ENCODE measurements at regions not wholly inside any gene's neighbourhood (a gene's known extent, or its start where the extent isn't known, plus 50 kb on each side); places are given as distances from the start of the nearest gene placed in this dataset.

DNA sequence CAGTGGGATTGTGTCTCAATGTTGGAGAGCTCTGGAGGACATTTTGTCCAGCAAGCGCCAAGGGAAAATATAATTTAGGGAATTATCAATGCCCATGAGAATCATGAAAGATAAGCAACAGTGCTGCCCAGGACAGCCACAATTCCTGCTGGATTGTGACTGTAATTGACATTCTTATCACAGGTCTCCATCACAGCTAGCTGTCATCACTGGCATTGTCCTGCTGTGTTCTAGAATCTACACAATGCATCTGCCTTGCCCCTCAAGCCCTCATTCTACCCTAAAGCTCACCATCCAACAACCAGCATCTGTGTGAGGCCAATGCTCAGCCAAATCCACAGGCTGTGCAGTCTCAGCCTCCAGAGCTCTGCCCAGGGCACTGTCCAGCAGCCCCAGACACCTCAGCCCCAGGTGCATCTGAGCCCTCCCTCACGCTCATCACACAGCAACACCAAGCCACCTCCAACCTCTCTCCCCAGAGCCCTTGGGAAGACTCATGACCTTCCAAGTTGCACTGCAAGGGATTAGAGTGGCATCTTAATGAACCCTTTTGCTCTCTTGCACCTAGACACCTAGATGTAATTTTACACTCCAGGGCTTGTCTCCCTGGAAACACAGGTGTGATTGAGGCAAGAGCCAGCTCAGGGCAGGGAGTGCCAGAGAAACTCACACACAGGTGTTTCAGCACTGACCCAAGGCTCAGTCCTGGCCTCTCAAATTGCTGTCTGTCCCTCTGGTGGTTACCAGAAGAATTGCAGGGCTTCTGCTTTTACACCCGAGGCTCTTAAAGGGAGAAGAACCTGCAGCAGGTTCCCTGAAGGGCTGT is 85.2 kb upstream of the PHACTR3 start:
- ATAC-seq (ENCODE audit: low FRiP score) (no peak), DNase-seq (no peak)
- H3K4me1 ChIP-seq (ENCODE audit: control insufficient read depth in 1 of 2, insufficient read depth in 2 of 2, low read length in 2 of 2) = no peaks in the 10 kb centered on the region
- WGBS, 2 donors = 36 to 45% methylated on average over 3 of the region's 3 CpGs
- no peaks in the 10 kb centered on the region for H3K36me3 ChIP-seq (ENCODE audit: control insufficient read depth in 1 of 2, insufficient read depth in 2 of 2, low read length in 1 of 2)
- no peak overlapping the region for H3K4me3 ChIP-seq (ENCODE audit: low read length in 2 of 2)
- intact Hi-C loops (cut with DNase I) = no loop called here
- no peak overlapping the region for H3K27ac ChIP-seq (ENCODE audit: low read depth in 1 of 2, low read length in 2 of 2)
- H3K27me3 ChIP-seq (ENCODE audit: control insufficient read depth in 1 of 2, insufficient read depth in 2 of 2, low read length in 1 of 2) = no peaks in the 10 kb centered on the region
- no peaks in the 10 kb centered on the region for H3K9me3 ChIP-seq (ENCODE audit: control insufficient read depth, low read length)

DNA sequence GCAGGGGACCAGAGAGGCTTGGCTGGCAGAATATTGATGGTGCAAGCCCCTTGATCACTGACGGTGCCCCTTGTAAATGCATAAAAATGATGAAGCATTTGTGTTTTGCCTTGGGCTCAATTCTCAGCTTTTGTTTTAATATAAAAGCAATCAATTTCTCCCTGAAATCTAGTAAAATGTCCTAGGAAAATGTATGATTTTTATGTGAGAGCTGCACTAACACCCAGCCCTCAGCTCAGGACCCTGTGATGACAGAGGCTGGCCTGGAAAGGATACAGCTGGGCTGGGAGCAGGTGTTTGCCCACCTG is 84.7 kb upstream of the PHACTR3 start:
- H3K36me3 ChIP-seq (ENCODE audit: control insufficient read depth in 1 of 2, insufficient read depth in 2 of 2, low read length in 1 of 2) = no peaks in the 10 kb centered on the region
- H3K9me3 ChIP-seq (ENCODE audit: control insufficient read depth, low read length) = no peaks in the 10 kb centered on the region
- H3K27me3 ChIP-seq (ENCODE audit: control insufficient read depth in 1 of 2, insufficient read depth in 2 of 2, low read length in 1 of 2) = no peaks in the 10 kb centered on the region
- ATAC-seq (ENCODE audit: low FRiP score) = no peak
- WGBS, 2 donors = 2 to 10% methylated on average over 1 of the region's 1 CpG
- no peaks in the 10 kb centered on the region for H3K4me1 ChIP-seq (ENCODE audit: control insufficient read depth in 1 of 2, insufficient read depth in 2 of 2, low read length in 2 of 2)
- no peak for DNase-seq
- no peak overlapping the region for H3K27ac ChIP-seq (ENCODE audit: low read depth in 1 of 2, low read length in 2 of 2)
- no peak overlapping the region for H3K4me3 ChIP-seq (ENCODE audit: low read length in 2 of 2)
- intact Hi-C loops (cut with DNase I) = no loop called here

DNA sequence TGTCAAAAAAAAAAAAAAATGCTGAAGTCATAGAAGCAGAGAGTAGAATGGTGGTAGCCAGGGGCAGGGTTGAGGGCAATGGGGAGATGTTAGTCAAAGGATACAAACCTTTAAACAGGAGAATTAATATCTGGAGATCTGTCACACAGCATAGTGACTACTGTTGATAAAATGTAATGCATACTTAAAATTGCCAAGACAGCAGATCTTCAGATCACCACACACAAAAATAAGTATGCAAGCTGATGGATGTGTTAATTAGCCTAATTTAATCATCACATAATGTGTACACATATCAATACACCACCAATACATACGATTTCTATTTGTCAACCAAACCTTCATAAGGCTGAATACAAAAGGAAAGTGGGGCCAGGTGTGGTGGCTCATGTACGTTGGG is 83.5 kb upstream of the PHACTR3 start:
- Histone ChIP-seq H3K4me1 (ENCODE audit: control insufficient read depth in 1 of 2, insufficient read depth in 2 of 2, low read length in 2 of 2) (no peaks in the 10 kb centered on the region), H3K27me3 (ENCODE audit: control insufficient read depth in 1 of 2, insufficient read depth in 2 of 2, low read length in 1 of 2) (no peaks in the 10 kb centered on the region), H3K4me3 (ENCODE audit: low read length in 2 of 2) (no peak overlapping the region), H3K9me3 (ENCODE audit: control insufficient read depth, low read length) (no peaks in the 10 kb centered on the region), H3K36me3 (ENCODE audit: control insufficient read depth in 1 of 2, insufficient read depth in 2 of 2, low read length in 1 of 2) (no peaks in the 10 kb centered on the region), H3K27ac (ENCODE audit: low read depth in 1 of 2, low read length in 2 of 2) (no peak overlapping the region)
- ATAC-seq (ENCODE audit: low FRiP score) (no peak), DNase-seq (no peak)
- intact Hi-C loops (cut with DNase I) = no loop called here
- WGBS, 2 donors = 71 to 78% methylated on average over 2 of the region's 2 CpGs

DNA sequence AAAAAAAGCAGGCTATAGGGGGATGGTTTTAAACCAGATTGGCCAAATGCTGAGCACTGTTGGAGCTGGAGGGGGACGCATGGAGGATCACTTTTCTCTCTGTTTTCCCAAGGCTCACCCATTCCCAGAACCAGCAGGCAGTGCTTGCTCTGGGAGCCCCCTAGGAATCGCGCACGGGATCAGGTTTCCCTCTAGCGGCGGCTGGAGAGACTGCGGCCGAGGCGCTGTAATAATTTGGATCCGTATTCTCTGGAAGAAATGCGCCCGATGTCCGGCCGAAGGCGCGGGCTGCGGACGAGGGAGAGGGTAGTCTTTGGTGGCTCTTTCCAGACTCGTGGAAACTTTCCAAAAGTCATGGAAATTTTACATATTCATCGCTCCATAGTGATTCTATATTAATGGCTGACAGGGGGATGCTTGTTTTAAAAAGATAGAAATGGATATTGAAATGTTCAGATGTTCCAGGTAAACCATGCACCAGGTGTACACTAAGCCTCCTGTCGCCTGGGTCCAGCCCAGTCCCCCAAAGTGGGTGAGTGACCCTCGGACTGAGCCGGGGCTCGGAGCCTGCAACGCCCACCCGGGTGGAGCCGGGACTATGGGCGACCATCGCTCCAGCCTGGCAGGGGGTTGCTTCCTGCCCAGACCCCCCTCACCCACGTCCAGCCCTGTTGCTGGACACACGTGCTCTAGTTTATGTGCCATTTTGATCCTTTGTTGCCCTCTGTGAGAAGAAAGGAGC is 78.7 kb upstream of the PHACTR3 start:
- 7 to 19% methylated on average over 31 of the region's 31 CpGs for WGBS, 2 donors
- Histone ChIP-seq H3K36me3 (ENCODE audit: control insufficient read depth in 1 of 2, insufficient read depth in 2 of 2, low read length in 1 of 2) (no peaks in the 10 kb centered on the region), H3K4me3 (ENCODE audit: low read length in 2 of 2) (no peak overlapping the region), H3K27me3 (ENCODE audit: control insufficient read depth in 1 of 2, insufficient read depth in 2 of 2, low read length in 1 of 2) (no peaks in the 10 kb centered on the region), H3K4me1 (ENCODE audit: control insufficient read depth in 1 of 2, insufficient read depth in 2 of 2, low read length in 2 of 2) (no peaks in the 10 kb centered on the region), H3K9me3 (ENCODE audit: control insufficient read depth, low read length) (no peaks in the 10 kb centered on the region), H3K27ac (ENCODE audit: low read depth in 1 of 2, low read length in 2 of 2) (no peak overlapping the region)
- intact Hi-C loops (cut with DNase I) = no loop called here
- peak; percentile 70 for ATAC-seq (ENCODE audit: low FRiP score)
- DNase-seq = peak; percentile 54 to 81

DNA sequence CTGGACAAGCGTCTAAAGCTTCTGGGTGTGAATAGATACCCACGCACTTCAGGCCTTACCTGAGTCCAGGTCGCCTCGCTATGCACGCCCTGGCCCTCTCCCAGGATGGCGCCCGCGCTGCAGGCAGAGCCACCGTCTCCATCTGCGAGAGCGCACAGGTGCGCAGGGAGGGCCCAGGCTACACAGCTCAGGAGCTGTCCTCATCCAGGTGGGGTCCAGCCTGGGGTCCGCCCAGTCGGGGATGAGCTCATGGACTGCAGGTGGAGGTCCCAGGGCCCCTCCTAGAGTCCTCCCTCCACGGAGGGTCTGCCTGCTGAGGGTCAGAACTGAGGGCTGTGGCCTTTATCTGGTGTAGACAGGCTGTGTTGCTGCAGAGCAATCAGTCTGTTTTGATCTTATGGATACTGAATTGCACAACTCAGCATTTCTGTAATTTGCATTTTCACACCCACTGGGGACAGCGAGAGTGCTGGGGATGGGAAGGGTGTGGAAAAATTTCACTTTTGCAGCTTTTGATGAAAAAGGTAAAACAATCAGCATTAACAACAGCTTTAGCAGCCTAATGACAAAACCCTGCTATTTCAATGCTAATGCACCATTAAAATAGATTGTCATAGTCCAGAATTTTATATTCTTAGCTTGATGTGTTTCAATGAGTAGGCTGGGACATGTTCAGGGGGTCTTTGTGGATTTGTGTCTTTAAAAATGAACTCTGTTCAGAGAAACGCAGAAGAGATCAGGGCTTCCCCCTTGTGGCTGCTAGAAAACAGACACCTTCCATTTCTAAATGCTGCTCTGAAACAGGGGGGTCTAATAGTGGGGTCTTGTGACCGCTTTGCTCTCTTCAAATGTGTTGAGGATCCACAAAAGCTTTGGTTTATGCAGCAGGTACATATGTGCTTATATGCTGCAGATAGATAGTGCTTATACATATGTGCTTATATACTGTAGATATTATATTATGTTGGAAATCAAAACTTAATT is 77.8 kb upstream of the PHACTR3 start:
- Histone ChIP-seq H3K4me3 (ENCODE audit: low read length in 2 of 2) (no peak overlapping the region), H3K27me3 (ENCODE audit: control insufficient read depth in 1 of 2, insufficient read depth in 2 of 2, low read length in 1 of 2) (no peaks in the 10 kb centered on the region), H3K9me3 (ENCODE audit: control insufficient read depth, low read length) (no peaks in the 10 kb centered on the region), H3K27ac (ENCODE audit: low read depth in 1 of 2, low read length in 2 of 2) (no peak overlapping the region), H3K36me3 (ENCODE audit: control insufficient read depth in 1 of 2, insufficient read depth in 2 of 2, low read length in 1 of 2) (no peaks in the 10 kb centered on the region), H3K4me1 (ENCODE audit: control insufficient read depth in 1 of 2, insufficient read depth in 2 of 2, low read length in 2 of 2) (no peaks in the 10 kb centered on the region)
- intact Hi-C loops (cut with DNase I) = no loop called here
- DNase-seq (no peak), ATAC-seq (ENCODE audit: low FRiP score) (no peak)
- 37 to 61% methylated on average over 18 of the region's 18 CpGs for WGBS, 2 donors

DNA sequence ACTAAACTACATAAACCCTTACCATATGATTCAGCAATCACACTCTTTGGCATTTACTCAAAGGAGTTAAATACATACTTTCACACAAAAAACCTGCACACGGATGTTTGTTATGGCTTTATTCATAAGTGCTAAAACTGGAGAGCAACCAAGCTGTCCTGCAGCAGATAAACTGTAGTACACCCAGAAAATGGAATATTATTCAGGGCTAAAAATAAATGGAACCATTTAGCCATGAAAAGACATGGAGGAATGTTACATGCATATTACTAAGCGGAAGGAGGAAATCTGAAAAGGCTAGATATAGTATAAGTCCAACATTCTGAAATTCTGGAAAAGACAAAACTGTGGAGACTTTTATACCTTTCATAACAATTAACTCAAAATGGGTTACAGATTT is 73.6 kb upstream of the PHACTR3 start:
- Histone ChIP-seq H3K27ac (ENCODE audit: low read depth in 1 of 2, low read length in 2 of 2) (no peak overlapping the region), H3K27me3 (ENCODE audit: control insufficient read depth in 1 of 2, insufficient read depth in 2 of 2, low read length in 1 of 2) (no peaks in the 10 kb centered on the region), H3K4me1 (ENCODE audit: control insufficient read depth in 1 of 2, insufficient read depth in 2 of 2, low read length in 2 of 2) (no peaks in the 10 kb centered on the region), H3K36me3 (ENCODE audit: control insufficient read depth in 1 of 2, insufficient read depth in 2 of 2, low read length in 1 of 2) (no peaks in the 10 kb centered on the region), H3K4me3 (ENCODE audit: low read length in 2 of 2) (no peak overlapping the region), H3K9me3 (ENCODE audit: control insufficient read depth, low read length) (no peaks in the 10 kb centered on the region)
- no peak for DNase-seq
- intact Hi-C loops (cut with DNase I) = no loop called here
- WGBS, 2 donors = 27 to 32% methylated on average over 2 of the region's 2 CpGs
- no peak for ATAC-seq (ENCODE audit: low FRiP score)

DNA sequence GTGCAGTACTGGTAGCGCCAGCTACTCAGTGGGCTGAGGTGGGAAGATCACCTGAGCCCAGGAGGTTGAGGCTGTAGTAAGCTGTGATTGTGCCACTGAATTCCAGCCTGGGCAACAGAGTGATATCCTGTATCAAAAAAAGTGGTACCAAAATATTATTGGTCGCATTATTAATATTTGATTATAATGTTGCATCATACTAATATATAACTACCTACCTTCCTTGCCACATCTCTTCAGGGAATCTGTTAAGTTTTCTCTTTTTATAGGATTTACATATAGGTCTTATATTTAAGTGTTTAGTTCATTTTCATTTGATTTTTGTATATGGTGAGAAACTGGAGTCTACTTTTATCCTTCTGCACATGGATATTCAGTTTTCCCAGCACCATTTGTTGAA is 66.3 kb upstream of the PHACTR3 start:
- H3K36me3 ChIP-seq (ENCODE audit: control insufficient read depth in 1 of 2, insufficient read depth in 2 of 2, low read length in 1 of 2) = no peaks in the 10 kb centered on the region
- DNase-seq (no peak), ATAC-seq (ENCODE audit: low FRiP score) (no peak)
- intact Hi-C loops (cut with DNase I) = no loop called here
- no peak overlapping the region for H3K27ac ChIP-seq (ENCODE audit: low read depth in 1 of 2, low read length in 2 of 2)
- WGBS, 2 donors = 91 to 95% methylated on average over 2 of the region's 2 CpGs
- no peak overlapping the region for H3K4me3 ChIP-seq (ENCODE audit: low read length in 2 of 2)
- H3K27me3 ChIP-seq (ENCODE audit: control insufficient read depth in 1 of 2, insufficient read depth in 2 of 2, low read length in 1 of 2) = no peaks in the 10 kb centered on the region
- H3K4me1 ChIP-seq (ENCODE audit: control insufficient read depth in 1 of 2, insufficient read depth in 2 of 2, low read length in 2 of 2) = no peaks in the 10 kb centered on the region
- H3K9me3 ChIP-seq (ENCODE audit: control insufficient read depth, low read length) = no peaks in the 10 kb centered on the region

DNA sequence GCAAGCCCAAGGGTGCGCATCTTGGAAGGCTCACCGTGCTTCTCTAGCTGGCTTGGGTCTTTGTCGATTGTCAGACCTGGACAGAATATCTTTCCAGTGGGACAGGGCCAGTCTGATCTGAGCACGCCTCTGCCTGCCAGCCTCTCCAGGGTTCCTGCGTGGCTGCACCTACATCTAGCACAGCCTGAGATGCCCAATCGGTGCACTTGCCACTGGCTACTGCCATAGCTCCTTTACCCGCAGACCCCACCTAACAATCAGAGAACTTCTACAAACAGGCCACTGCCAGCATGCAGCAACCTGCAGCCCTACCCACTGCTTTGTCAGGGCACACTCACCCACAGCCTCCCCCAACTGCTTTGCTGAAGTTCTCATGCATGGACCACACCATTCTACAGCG is 56.7 kb upstream of the PHACTR3 start:
- no peaks in the 10 kb centered on the region for H3K27me3 ChIP-seq (ENCODE audit: control insufficient read depth in 1 of 2, insufficient read depth in 2 of 2, low read length in 1 of 2)
- intact Hi-C loops (cut with DNase I) = no loop called here
- WGBS, 2 donors = 93% methylated on average over 8 of the region's 8 CpGs

More for the DNA sequence above, 56.7 kb upstream of the PHACTR3 start:
- Histone ChIP-seq H3K9me3 (ENCODE audit: control insufficient read depth, low read length) (no peaks in the 10 kb centered on the region), H3K27ac (ENCODE audit: low read depth in 1 of 2, low read length in 2 of 2) (no peak overlapping the region), H3K36me3 (ENCODE audit: control insufficient read depth in 1 of 2, insufficient read depth in 2 of 2, low read length in 1 of 2) (no peaks in the 10 kb centered on the region), H3K4me3 (ENCODE audit: low read length in 2 of 2) (no peak overlapping the region), H3K4me1 (ENCODE audit: control insufficient read depth in 1 of 2, insufficient read depth in 2 of 2, low read length in 2 of 2) (no peaks in the 10 kb centered on the region)
- ATAC-seq (ENCODE audit: low FRiP score) = no peak
- DNase-seq = no peak
